HL-60 (cell line): ENCODE measurements at regions not wholly inside any gene's neighbourhood (a gene's known extent, or its start where the extent isn't known, plus 50 kb on each side); places are given as distances from the start of the nearest gene placed in this dataset.

Experiments used
- DNase-seq, 2 experiments: peaks; one replicate each; pipeline ENCODE4 v3.0.0-alpha.2; 2010 to 2020; ENCODE audit warnings: low read depth in 1 of 2, low spot score in 1 of 2
- H3K27ac ChIP-seq: fragments of 250-450 bp; sonication (Bioruptor Pico); replicated peaks from 2 replicates; pipeline ENCODE4 v1.5.1; 2020; ENCODE audit warnings: mild to moderate bottlenecking, moderate library complexity
- H3K27me3 ChIP-seq: fragments of 250-450 bp; sonication (Bioruptor Pico); 2 replicates; pipeline ENCODE4 v1.5.1; 2021; ENCODE audit warnings: mild to moderate bottlenecking, moderate library complexity; ENCODE audit not compliant: insufficient read depth, poor library complexity, severe bottlenecking
- H3K4me3 ChIP-seq: replicated peaks from 2 replicates; pipeline ENCODE4 v1.5.1; 2011; ENCODE audit warnings: mild to moderate bottlenecking, control low read depth, low read length; ENCODE audit not compliant: insufficient read depth
- GABPA ChIP-seq: IDR thresholded peaks from 2 replicates; pipeline ENCODE4 v1.6.1; 2012; ENCODE audit warnings: low read depth
- POLR2AphosphoS5 ChIP-seq: IDR thresholded peaks from 2 replicates; pipeline ENCODE4 v1.6.1; 2012; ENCODE audit warnings: low read depth
- SPI1 ChIP-seq: IDR thresholded peaks from 2 replicates; pipeline ENCODE4 v1.6.1; 2012; ENCODE audit warnings: low read depth, mild to moderate bottlenecking, borderline replicate concordance
- TF ChIP-seq, protein P1 (sequence below): IDR thresholded peaks from one replicate; pipeline ENCODE4 v1.5.1; 2011; ENCODE audit warnings: low read length, control low read depth, inconsistent platforms; ENCODE audit not compliant: insufficient read depth
- TF ChIP-seq, protein P2 (sequence below): IDR thresholded peaks from 2 replicates; pipeline ENCODE4 v1.6.1; 2012; ENCODE audit warnings: low read depth; ENCODE audit not compliant: insufficient replicate concordance

DNA sequence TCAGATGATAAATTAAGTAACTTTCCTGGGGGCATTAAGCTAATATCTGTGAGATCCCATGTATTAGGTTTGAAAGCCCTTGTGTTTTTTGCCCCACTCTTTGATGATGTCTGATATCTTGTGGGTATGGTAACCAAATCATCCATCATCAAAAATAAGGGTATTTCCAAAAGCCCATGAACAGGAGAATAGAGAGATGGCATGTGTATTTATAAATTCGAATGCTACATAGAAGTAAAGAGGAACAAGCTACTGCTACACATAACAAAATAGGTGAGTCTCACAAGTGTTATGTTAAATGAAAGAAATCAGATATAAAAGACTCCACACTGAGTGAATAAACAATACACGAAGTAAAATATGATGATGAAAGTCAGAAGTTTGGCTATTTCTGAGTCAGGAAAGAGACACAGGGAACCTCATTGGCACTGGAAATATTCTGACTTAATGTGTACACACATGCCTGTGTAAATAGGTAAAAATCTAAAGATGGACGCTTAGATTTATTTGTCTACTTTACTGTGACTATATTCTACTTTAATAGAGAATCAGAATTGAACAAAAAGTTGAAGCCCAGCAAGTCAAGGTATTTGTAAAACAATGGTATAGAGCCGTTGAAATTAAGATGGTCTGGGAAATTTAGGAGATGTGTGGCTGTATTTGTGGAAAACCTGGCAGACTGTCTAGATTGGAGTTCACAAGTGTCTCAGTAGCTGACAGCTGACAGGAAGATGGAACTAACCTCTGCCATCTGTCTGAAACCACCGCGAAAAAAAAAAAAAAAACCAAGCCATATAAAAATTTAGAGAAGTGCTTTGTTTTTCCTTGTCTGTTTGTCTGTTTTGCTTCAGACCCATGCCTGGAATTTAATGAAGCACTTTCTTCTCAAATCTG, 111.0 kb upstream of the TGFBR2 start:
- TF ChIP-seq, protein P1, sequence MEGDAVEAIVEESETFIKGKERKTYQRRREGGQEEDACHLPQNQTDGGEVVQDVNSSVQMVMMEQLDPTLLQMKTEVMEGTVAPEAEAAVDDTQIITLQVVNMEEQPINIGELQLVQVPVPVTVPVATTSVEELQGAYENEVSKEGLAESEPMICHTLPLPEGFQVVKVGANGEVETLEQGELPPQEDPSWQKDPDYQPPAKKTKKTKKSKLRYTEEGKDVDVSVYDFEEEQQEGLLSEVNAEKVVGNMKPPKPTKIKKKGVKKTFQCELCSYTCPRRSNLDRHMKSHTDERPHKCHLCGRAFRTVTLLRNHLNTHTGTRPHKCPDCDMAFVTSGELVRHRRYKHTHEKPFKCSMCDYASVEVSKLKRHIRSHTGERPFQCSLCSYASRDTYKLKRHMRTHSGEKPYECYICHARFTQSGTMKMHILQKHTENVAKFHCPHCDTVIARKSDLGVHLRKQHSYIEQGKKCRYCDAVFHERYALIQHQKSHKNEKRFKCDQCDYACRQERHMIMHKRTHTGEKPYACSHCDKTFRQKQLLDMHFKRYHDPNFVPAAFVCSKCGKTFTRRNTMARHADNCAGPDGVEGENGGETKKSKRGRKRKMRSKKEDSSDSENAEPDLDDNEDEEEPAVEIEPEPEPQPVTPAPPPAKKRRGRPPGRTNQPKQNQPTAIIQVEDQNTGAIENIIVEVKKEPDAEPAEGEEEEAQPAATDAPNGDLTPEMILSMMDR, result no peak
- TF ChIP-seq POLR2AphosphoS5 (no peak), SPI1 (peak; percentile 86)
- no peak overlapping the region for H3K4me3 ChIP-seq
- no peak overlapping the region for H3K27ac ChIP-seq
- H3K27me3 ChIP-seq, result no peaks in the 10 kb centered on the region
- DNase-seq, result peak in 1 of 2 experiments; percentile 9

- no peak overlapping the region for H3K27ac ChIP-seq
- DNase-seq, result peak in 1 of 2 experiments; percentile 64
- H3K27me3 ChIP-seq, result no peaks in the 10 kb centered on the region
- no peak overlapping the region for H3K4me3 ChIP-seq
- TF ChIP-seq SPI1 (peak; percentile 13; the same call in 1 of the 2 replicates), GABPA (no peak)
Observed at GRCh38 chr3:30496066-30496966, 110.1 kb upstream of the TGFBR2 start.

GRCh38 chr3:30498587-30498967, 107.8 kb upstream of the TGFBR2 start:
- no peak for DNase-seq
- no peaks in the 10 kb centered on the region for H3K27me3 ChIP-seq
- no peak for TF ChIP-seq POLR2AphosphoS5
- TF ChIP-seq, protein P2, sequence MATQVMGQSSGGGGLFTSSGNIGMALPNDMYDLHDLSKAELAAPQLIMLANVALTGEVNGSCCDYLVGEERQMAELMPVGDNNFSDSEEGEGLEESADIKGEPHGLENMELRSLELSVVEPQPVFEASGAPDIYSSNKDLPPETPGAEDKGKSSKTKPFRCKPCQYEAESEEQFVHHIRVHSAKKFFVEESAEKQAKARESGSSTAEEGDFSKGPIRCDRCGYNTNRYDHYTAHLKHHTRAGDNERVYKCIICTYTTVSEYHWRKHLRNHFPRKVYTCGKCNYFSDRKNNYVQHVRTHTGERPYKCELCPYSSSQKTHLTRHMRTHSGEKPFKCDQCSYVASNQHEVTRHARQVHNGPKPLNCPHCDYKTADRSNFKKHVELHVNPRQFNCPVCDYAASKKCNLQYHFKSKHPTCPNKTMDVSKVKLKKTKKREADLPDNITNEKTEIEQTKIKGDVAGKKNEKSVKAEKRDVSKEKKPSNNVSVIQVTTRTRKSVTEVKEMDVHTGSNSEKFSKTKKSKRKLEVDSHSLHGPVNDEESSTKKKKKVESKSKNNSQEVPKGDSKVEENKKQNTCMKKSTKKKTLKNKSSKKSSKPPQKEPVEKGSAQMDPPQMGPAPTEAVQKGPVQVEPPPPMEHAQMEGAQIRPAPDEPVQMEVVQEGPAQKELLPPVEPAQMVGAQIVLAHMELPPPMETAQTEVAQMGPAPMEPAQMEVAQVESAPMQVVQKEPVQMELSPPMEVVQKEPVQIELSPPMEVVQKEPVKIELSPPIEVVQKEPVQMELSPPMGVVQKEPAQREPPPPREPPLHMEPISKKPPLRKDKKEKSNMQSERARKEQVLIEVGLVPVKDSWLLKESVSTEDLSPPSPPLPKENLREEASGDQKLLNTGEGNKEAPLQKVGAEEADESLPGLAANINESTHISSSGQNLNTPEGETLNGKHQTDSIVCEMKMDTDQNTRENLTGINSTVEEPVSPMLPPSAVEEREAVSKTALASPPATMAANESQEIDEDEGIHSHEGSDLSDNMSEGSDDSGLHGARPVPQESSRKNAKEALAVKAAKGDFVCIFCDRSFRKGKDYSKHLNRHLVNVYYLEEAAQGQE, result no peak
- no peak for TF ChIP-seq GABPA
- TF ChIP-seq, protein P1, result no peak
- TF ChIP-seq SPI1, result no peak
- no peak overlapping the region for H3K4me3 ChIP-seq
- no peak overlapping the region for H3K27ac ChIP-seq

DNA sequence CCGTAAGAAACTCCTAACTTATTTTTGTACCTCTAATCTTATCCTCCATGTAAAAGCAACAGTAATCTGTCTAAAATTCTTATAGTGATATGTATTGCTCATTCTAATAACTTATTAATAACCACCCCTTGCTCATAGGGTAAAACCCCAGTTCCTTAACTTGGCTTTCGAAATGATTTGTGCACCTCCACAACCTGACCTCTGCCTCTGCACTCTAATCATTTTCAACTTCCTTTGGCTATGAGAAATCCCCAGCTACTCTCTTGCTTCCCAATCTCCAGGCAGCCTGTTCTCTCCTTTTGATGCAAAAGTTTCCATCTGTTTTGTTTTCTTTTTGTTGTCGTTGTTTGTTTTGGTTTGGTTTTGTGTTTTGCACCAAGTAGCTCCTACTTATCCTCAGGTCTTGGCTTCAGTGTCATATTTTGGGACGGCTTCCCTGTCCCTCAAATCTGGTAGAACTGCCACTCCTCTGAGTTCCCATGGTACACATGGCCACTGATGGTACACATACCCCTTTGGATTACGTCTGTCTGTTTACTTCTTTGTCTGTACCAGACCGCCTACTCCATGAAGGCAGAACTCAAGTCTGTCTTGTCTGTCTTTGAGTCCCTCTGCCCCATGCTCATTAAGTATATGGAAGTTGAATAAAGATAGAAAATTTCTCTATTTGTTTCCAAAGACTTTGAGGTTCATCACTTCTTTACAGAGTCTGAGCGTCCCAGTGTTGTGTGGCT, 105.6 kb upstream of the TGFBR2 start:
- TF ChIP-seq SPI1 (no peak), GABPA (no peak), POLR2AphosphoS5 (no peak)
- TF ChIP-seq, protein P1, result no peak
- Histone ChIP-seq H3K27ac (no peak overlapping the region), H3K27me3 (no peaks in the 10 kb centered on the region)

More for the DNA sequence above, 105.6 kb upstream of the TGFBR2 start:
- no peak for DNase-seq
- H3K4me3 ChIP-seq, result no peak overlapping the region
